ENCODE measurements at regions not wholly inside any gene's neighbourhood (a gene's known extent, or its start where the extent isn't known, plus 50 kb on each side); places are given as distances from the start of the nearest gene placed in this dataset.
"Not testable (repeated sequence)": the region's sequence is repeated elsewhere in the genome, so short reads cannot be mapped to it uniquely, and the experiment has no call there.

DNA sequence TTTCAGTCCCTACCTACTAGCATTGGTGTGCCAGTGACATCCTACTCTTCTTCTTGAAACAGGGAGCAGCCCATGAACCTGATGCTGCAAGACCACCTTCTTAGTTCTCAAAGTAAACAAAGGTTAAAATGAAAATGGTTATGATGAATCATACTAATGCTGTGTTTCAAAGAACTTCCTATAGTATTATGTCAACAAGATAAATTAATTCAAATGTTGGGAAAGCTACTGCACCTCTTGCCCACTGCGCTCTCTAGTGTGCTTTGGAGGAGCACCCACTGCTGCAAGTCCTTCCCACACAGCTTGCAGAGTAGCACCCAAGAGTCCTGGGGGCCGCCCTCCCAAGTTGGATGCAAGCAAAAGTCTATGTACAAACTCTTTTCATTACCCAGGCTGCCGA is 81.1 kb downstream of the CD200R1L start:
- DNase-seq: no peak

DNA sequence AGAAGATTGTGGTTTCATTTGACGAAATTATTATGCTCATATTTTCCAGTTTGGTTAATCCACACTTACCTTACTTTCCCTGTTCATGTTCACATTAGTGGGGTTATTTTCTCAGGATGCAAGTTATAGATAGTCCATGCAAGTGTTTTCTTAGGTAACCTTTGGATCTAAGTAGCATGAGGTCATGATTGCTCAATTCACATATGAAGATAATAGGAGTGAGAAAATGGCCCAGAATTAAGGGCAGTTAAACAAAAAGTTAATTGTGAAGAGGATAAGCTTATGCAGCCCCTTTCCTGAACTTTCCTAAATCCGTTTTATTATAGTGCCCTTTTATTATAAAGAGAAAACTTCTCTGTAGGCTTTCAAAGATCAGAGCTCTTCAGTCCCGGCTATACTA is 83.4 kb downstream of the CD200R1L start:
- no peak for DNase-seq

DNA sequence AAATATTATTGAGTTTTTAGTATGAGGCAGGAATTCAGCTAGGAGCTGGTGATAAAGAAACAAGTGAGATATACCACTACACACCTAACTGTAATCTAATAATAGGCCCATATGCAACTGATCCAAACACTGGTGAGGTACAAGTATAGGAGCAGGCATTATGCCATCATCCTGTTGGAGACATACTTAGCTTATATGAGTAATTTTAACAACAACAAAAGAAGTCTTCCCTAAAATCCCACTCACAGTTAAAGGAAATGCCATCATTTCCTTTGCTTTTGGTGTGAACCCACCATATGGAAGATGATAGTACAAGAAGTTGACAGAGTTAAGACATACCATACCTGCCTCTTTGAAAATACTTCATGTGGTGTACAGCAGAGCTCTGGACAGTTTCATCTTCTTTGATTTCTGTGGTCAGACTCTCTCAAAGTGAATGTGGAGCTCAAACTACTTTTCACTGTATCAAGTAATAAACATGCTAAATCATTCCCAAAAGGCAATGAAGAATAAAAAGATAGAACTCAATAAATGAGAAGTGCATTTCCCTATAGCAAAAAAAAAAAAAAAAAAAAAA is 85.5 kb downstream of the CD200R1L start:
- DNase-seq: no peak

DNA sequence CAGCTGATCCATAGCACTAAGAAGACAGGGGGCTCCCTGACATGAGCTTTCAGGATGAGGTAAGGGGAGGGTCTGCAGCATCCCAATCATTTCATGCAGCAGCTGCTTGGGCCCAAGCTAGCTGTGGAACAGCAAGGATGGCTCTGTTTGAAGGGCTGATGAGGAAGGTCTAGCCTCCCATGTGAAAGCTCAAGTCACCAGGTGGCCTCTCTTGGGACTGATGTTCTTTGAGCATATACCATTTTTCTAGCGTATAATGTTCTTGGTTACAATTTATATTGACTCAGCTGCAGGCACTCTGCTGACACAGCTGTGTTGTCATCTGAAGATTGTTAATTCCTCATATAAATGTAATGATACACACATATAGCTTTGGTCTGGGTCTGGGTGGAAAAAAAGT is 87.0 kb downstream of the CD200R1L start:
- DNase-seq: no peak

- no peak for DNase-seq
Observed at GRCh38 chr3:112759210-112759609, 87.5 kb downstream of the CD200R1L start.

DNA sequence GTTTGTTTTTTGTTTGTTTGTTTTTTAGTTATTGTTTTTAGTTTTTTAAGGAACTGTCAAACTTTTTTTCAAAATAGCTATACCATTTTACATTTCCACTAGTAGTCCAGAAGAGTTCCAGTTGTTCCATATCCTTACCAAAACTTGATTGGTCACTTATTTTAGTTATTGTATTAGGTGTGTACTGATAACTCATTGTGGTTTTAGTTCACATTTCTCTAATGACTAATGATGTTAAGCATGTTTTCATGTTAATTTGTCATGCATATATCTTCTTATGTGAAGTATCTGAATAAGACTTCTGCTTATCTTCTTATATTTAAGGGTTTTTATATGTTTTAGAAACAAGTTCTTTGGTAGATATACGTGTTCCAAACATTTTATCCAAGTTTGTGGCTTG is 89.5 kb downstream of the CD200R1L start:
- no peak for DNase-seq

DNA sequence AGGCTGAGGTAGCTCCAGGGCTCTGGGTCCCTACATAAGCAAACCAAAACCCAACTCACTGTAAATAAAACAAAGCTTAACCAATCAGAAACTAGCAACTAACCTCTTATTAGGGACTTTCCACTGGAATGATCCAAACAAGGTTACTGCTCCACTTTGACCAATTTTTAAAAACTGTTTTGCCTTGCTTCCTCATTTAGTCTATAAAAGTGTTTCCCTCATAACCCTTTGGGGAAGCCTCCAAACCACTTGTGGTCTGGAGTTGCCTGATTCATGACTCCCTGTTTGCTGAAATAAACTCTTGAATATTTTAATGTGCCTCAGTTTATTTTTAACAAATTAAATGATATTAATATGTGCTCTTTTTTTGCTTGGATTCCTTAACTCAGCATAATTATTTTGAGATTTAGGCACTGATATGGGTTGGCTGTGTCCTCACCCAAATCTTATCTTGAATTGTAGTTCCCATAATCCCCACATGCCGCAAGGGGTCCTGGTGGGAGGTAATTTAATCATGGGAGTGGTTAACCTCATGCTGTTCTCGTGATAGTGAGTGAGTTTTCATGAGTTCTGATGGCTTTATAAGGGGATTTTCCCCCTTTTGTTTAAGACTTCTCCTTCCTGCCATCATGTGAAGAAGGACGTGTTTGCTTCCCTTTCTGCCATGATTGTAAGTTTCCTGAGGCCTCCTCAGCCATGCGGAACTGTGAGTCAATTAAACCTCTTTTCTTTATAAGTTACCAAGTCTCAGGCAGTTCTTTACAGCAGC is 90.6 kb downstream of the CD200R1L start:
- DNase-seq: no peak

- not testable (repeated sequence) for DNase-seq
Observed at GRCh38 chr3:112755046-112755445, 91.6 kb downstream of the CD200R1L start.

- DNase-seq: no peak
Observed at GRCh38 chr3:112751564-112752512, 94.8 kb downstream of the CD200R1L start.

GRCh38 chr3:112751061-112751460 is 95.6 kb downstream of the CD200R1L start:
- no peak for DNase-seq

- no peak for DNase-seq
Observed at GRCh38 chr3:112747624-112748023, 99.0 kb downstream of the CD200R1L start.

- DNase-seq: no peak
Observed at GRCh38 chr3:112746675-112747280, 99.9 kb downstream of the CD200R1L start.

GRCh38 chr3:112745567-112746248 is 101.0 kb downstream of the CD200R1L start:
- no peak for DNase-seq

GRCh38 chr3:112744825-112745566 is 101.7 kb downstream of the CD200R1L start:
- no peak for DNase-seq

- no peak for DNase-seq
Observed at GRCh38 chr3:112744106-112744505, 102.6 kb downstream of the CD200R1L start.

DNA sequence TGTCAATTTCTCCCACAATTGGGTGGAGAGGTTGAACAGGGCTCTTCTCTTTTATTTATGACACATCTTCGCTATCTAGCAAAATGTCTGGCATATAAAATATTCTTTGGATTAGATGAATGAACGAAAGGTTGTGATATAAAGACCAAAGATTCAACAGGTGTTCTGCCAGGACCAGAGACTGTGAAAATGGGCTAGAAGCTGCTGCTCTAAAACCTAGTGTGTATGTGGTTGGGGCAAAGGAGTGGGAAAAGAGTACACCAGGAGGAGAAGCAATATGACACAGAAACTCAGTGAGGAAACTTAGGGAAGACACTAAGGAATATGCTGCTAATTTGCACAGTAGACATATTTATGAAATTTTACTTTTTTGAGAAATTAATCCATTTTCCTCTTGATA is 102.0 kb upstream of the CCDC80 start:
- no peak for DNase-seq

DNA sequence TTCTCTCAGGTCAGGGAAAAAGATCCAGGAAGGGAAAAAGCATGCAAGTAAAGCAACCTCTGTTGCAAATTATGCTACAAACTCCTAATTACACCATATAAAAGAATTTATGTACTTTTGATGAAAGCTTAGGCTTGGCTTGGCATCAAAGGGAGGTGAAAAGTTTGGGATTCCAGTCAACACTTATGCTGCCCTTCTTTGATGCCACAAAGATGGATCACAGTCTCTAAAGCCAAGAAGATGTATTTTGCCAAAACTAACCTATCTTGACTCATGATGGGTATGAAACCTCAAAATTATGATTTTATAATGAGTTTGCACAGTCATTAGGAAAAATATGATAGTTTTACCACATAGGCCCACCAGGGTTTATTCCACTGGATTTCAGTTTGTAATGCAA is 101.0 kb upstream of the CCDC80 start:
- no peak for DNase-seq

DNA sequence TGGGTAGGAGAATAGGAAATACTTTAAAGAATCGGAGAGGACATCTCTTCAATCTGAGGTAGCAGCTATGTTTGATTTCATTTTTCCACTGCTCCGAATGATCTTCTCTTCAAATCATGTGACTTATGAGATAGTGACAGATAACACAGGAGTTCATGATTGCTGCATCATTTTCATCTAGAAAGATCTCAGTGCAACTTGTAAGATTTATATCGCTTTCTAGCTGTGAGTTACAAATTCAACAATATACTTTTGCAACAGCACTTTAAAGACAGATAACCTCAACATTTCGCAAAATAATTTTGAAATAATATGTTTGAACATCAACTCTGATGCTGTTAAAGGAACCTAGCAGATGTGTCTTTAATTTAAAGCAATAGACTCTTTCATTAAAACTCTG is 99.9 kb upstream of the CCDC80 start:
- DNase-seq: no peak

- no peak for DNase-seq
Observed at GRCh38 chr3:112739252-112739965, 98.5 kb upstream of the CCDC80 start.

GRCh38 chr3:112738366-112738765 is 97.4 kb upstream of the CCDC80 start:
- no peak for DNase-seq
